Cardiac fibroblast (primary cell): ENCODE measurements at regions not wholly inside any gene's neighbourhood (a gene's known extent, or its start where the extent isn't known, plus 50 kb on each side); places are given as distances from the start of the nearest gene placed in this dataset.
A peak's percentile ranks its signal among the peaks of the same experiment; 100 is the strongest.

Source experiments
- DNase-seq, 2 donors: peaks; one replicate each; pipeline versions ENCODE4 v3.0.0 to v3.0.0-alpha.2; 2010; ENCODE audit warnings: low read depth in 2 of 2
- H3K4me3 ChIP-seq, 2 donors: replicated peaks in 1 of 2; 1 replicate in 1 of 2; 2 replicates in 1 of 2; pipeline ENCODE4 v1.5.1; 2011; ENCODE audit warnings: low read depth in 2 of 2, low read length in 2 of 2, mild to moderate bottlenecking in 2 of 2, moderate library complexity in 1 of 2
- TF ChIP-seq, protein P1 (sequence below): IDR thresholded peaks from one replicate; pipeline ENCODE4 v1.5.1; 2011; ENCODE audit warnings: low read depth, mild to moderate bottlenecking, low read length, inconsistent platforms

GRCh38 chr9:26725573-26725972 lies 167.0 kb downstream of the CAAP1 start:
- no peak overlapping the region for H3K4me3 ChIP-seq
- peak in 1 of 2 donors; percentile 33 for DNase-seq
- TF ChIP-seq, protein P1, sequence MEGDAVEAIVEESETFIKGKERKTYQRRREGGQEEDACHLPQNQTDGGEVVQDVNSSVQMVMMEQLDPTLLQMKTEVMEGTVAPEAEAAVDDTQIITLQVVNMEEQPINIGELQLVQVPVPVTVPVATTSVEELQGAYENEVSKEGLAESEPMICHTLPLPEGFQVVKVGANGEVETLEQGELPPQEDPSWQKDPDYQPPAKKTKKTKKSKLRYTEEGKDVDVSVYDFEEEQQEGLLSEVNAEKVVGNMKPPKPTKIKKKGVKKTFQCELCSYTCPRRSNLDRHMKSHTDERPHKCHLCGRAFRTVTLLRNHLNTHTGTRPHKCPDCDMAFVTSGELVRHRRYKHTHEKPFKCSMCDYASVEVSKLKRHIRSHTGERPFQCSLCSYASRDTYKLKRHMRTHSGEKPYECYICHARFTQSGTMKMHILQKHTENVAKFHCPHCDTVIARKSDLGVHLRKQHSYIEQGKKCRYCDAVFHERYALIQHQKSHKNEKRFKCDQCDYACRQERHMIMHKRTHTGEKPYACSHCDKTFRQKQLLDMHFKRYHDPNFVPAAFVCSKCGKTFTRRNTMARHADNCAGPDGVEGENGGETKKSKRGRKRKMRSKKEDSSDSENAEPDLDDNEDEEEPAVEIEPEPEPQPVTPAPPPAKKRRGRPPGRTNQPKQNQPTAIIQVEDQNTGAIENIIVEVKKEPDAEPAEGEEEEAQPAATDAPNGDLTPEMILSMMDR, result no peak

DNA sequence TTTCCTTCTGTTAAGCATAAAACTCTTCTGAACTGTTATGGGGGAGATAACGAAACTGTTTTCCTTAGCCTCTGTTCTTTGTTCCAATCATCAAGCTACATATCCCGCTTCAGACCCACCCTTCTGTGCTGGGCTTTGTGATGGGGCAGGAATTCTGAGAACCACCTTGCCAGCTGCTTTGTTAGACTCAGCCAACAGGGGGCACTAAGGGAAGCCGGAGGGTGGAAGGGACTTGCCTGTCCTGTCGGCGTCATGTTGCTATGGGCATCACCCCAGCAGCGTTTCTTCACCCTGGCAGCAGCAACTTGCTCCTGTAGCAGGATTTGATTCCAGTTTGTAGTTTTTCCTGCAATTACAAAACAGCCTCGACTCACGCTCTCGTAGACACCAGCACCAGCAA lies 169.1 kb downstream of the CAAP1 start:
- DNase-seq, result peak; percentile 17 to 36
- H3K4me3 ChIP-seq, result no peak overlapping the region
- TF ChIP-seq, protein P1, result peak; percentile 59

DNA sequence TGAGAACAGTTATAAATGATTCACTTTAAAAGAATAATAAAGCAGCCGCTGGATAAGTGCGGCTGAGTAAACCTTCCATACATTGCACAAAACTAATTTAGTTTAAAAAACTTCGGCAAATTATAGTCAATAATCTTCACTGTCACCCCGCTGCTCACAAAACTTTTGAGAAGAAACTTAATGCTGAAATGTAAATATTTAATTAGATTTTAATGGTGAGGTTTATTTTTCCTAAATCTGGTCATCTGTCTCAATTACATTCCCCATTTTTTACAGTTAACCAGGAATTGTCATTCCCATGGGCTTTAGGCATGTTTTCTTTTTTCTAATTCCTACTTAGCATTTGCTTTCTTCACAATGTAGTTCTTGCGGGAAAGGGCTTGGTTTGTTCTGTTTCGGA lies 169.8 kb downstream of the CAAP1 start:
- TF ChIP-seq, protein P1, result no peak
- DNase-seq, result no peak
- H3K4me3 ChIP-seq, result no peak overlapping the region

- TF ChIP-seq, protein P1, result no peak
- no peak overlapping the region for H3K4me3 ChIP-seq
- DNase-seq, result no peak
Measured at GRCh38 chr9:26710008-26710407, 182.6 kb downstream of the CAAP1 start.

- DNase-seq, result no peak
- H3K4me3 ChIP-seq, result no peak overlapping the region
- TF ChIP-seq, protein P1, result no peak
Measured at GRCh38 chr9:26706223-26706622, 186.4 kb downstream of the CAAP1 start.

GRCh38 chr9:26695298-26695622 lies 197.3 kb downstream of the CAAP1 start:
- TF ChIP-seq, protein P1, result no peak
- H3K4me3 ChIP-seq, result no peak overlapping the region
- DNase-seq, result no peak
